GM18507 (cell line): ENCODE measurements at regions not wholly inside any gene's neighbourhood (a gene's known extent, or its start where the extent isn't known, plus 50 kb on each side); places are given as distances from the start of the nearest gene placed in this dataset.

Experiments
- DNase-seq: peaks from one replicate; pipeline ENCODE4 v3.0.0; 2011; ENCODE audit warnings: low read depth; ENCODE audit not compliant: insufficient read length; ENCODE audit errors: extremely low spot score
- FAIRE-seq: peaks from 2 replicates; lab custom pipeline; 2011; peaks lifted over from hg19 to GRCh38; lab: Jason Lieb, UNC

DNA sequence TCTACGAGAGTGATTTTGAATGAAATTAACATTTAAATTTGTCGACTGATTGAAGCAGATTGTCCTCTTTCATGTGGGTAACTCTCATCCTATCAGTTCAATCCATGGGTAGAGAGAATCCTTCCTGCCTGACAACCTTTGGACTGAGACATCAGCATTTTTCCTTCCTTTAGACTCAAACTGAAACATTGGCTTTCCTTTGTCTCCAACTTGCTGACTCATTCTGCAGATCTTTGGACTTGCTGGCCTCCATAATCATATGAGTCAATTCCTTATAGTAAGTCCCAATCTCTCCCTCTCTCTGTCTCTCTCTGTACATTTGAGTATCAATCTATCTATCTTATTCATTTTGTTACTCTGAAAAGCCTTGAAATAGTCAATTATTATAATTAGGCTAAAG lies 416.7 kb downstream of the LRRIQ3 start:
- no peak for FAIRE-seq
- no peak for DNase-seq

- FAIRE-seq (no peak), DNase-seq (no peak)
These were observed 419.5 kb downstream of the LRRIQ3 start for GRCh38 chr1:73778471-73778870.

DNA sequence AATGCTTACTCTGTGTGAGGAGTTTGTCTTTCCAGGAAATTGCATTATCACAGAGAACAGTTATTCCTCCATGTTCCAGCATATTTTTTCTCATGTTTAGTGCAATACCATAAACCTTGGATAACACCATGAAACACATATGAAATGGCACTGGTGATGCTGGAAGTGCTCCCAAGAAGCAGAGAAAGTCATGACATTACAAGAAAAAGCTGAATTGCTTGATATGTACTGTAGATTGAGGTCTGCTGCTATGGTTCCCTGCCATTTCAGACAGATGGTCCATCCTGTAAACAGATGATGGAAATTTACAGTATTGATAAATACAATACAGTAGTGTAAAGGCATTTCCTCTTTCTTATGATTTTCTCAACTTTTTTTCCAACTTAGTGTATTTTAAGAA lies 422.1 kb downstream of the LRRIQ3 start:
- DNase-seq (no peak), FAIRE-seq (peak; percentile 18)

GRCh38 chr1:73772941-73773340 lies 425.0 kb downstream of the LRRIQ3 start:
- FAIRE-seq = no peak
- no peak for DNase-seq

DNA sequence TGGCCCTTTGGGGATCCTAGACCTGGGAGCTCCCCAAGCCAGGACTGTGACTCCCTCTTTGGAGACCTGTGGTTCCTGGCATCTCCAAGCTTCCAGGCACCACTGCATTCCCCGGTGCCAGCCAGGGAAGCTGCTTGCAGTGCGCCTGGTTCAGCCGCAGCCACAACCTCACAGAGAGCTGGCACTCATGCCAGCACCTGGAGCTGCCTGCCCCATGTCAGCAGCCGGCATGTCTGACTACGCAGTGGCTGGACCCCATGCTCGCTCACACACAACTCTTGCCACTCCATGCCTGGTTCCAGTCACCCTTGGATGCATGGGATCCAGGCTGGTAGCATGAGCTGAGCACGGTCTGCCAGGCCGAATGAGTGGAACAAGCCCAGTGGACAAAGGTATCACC lies 426.6 kb downstream of the LRRIQ3 start:
- no peak for FAIRE-seq
- DNase-seq = no peak

DNA sequence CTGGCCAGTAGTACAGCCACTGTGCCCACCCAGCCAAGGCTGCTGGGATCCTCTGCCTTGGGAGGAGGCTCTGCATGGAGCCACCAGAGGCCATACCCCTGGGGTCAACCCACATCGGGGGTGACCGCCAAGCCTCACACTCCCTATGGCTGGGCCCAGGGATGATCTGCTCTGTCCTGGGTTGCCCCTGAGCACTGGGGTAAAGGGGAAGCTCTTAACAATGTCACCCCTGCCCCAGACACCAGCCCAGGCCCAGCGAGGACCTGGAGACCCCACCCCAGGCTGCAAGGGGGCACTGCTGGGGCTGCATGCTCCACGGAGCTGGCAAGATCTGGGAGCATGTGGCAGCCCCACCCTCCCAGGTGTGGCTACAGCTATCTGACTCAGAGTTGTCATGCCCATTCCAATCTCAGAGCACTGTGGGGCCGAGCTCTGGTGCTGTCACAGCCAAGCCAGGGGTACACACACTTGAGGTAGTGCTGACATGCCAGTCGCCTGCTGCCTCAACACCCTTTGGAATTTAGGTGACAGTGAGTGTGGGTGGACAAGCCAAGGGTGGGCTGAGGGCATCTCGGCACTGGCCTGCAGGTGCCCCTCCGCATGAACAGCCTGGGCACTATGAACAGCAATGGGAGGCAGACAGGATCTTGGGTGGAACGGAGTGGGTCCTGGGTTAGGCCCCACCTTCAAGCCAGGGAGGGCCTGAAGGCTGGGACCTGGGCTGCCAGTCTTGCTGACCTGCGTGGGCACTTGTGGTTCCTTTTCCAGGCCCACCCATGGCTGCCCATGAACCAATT lies 427.7 kb downstream of the LRRIQ3 start:
- no peak for DNase-seq
- FAIRE-seq = no peak

GRCh38 chr1:73766786-73767348 lies 431.1 kb downstream of the LRRIQ3 start:
- no peak for FAIRE-seq
- DNase-seq = no peak

GRCh38 chr1:73765551-73766233 lies 432.3 kb downstream of the LRRIQ3 start:
- DNase-seq = no peak
- no peak for FAIRE-seq

DNA sequence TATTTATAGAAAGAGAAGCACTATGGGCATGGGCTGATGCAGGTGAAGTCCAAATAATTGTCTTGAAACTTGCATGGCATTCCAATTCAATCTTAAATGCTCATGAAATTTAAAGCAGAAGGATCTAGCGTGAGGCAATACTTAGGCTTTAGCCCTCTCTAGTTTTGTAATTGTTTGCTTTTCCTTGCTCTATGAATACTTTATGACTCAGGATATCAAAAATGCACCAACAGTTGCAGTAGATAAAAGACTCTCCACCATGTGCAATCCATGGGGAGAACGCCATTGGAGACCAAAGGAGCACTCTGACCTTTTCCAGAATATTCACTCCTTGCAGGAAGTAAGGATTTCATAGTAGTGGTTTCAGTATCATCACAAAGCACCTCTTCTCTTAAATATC lies 436.4 kb downstream of the LRRIQ3 start:
- DNase-seq (no peak), FAIRE-seq (no peak)

- no peak for DNase-seq
- FAIRE-seq = no peak
These were observed 439.0 kb downstream of the LRRIQ3 start for GRCh38 chr1:73759011-73759410.

DNA sequence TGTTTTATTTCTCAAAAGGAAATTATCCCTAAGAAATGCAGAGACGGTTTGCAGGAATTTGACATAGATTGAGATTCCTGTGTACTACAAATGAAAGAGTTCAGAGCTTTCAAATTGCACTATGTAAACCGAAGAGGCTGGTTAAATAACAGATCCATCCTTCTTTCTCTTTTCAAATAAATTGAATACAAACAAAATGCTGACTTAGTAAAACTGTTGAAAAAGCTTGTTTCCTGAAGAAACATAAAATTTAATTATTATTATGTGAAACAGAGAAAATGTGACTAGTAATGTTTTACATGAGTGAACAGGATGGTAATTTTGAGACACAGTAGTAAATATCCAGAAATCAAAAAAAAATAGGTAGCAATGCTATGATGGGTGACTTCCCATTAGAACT lies 441.2 kb downstream of the LRRIQ3 start:
- FAIRE-seq (no peak), DNase-seq (no peak)

DNA sequence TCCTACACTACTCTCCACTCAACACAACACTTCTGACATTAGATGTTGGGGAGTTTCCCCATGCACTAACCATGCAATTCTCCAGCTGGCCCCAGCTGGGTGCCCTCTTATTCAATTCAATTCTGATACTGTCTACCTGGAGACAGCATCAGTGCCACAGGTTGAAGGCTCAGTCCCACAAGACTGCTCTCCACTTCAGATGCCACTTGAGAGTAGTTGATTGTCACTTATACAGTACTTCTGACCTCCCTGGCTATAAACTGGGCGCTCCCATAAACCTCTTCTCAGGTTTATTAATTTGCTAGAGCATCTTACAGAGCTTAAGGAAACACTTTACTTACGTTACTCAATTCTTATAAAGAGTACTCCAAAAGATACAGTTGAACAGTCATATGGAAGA lies 442.3 kb downstream of the LRRIQ3 start:
- FAIRE-seq = no peak

DNA sequence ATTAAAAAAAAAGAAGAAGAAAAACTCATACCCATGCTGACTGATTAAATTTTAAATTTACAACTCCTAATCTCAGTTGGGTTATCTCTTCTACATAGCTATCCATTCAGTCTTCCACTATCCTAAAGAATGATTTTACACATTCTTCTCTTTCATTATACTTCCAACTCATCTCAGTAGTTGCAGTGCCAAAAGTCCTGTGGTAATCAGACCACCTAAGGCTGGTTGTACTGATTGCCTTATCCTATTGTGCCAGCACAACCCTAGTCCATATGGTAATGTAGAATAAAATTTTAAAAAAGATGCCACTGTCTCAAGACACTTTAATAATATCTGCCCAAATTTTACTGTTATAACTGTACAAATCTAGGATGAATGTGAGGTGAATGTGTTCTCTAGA lies 448.0 kb downstream of the LRRIQ3 start:
- FAIRE-seq (no peak), DNase-seq (no peak)

More for the DNA sequence above, 442.3 kb downstream of the LRRIQ3 start:
- no peak for DNase-seq

- FAIRE-seq = no peak
- DNase-seq = no peak
These were observed 453.0 kb downstream of the LRRIQ3 start for GRCh38 chr1:73744985-73745384.

GRCh38 chr1:73736125-73736524 lies 461.9 kb downstream of the LRRIQ3 start:
- no peak for FAIRE-seq
- DNase-seq = no peak

- no peak for DNase-seq
- FAIRE-seq = no peak
These were observed 470.9 kb downstream of the LRRIQ3 start for GRCh38 chr1:73727036-73727435.

- FAIRE-seq = no peak
These were observed 475.9 kb downstream of the LRRIQ3 start for GRCh38 chr1:73722055-73722454.

DNA sequence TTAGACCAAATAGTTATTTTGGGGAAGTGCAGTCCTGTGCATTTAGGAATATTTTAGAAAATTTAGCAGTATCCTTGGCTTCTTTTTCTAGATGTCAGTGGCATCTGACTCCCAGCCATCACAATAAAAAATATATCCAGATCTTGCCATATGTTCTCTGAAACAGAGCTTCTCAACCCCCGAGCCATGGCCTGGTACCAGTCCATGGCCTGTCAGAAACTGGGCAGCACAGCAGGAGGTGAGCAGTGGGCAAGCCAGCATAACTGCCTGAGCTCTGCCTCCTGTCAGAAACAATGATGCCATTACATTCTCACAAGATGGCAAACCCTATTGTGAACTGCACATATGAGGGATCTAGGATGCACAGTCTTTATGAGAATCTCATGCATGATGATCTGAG lies 480.0 kb downstream of the LRRIQ3 start:
- DNase-seq (no peak), FAIRE-seq (no peak)

More at GRCh38 chr1:73722055-73722454, 475.9 kb downstream of the LRRIQ3 start:
- no peak for DNase-seq

DNA sequence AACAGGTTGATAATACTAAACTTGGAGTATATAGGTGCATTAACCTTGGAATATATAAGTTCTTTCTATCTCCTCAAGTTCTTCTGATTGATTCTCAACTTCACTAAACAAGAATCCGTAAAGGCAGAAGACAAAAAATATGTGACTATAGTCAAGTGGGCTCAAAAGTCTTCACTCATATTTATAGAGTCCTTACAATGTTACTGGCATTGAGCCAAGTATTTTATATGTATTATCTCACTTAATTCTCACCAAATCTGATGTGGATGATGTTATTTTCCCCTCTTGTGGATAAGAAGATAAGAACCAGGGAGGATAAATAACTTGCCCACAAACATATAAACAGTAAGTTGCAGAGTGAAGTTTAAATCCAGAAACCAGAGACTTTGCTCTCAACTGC lies 486.9 kb downstream of the LRRIQ3 start:
- FAIRE-seq (no peak), DNase-seq (no peak)

- no peak for FAIRE-seq
These were observed 496.1 kb downstream of the LRRIQ3 start for GRCh38 chr1:73701826-73702225.

DNA sequence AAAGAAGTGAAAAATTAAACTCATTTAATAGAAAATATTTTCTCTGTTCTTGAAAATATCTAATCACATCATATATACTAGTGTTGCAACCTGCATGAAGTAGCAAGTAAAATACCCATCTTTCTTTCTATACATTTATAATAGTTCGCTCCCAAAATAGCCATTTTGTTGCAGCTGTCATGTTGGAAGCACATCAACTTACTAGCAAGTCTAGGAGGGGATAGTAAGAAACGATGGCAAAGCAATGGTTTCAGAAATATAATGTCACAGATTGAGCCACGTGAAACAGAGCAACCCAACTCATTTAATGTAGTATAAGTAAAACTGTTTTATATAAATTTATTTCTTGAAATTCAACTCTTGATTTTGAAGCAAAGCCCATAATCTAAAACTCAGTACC lies 521.8 kb downstream of the LRRIQ3 start:
- FAIRE-seq = no peak
- DNase-seq = no peak

More at GRCh38 chr1:73701826-73702225, 496.1 kb downstream of the LRRIQ3 start:
- DNase-seq = no peak
